H9 (cell line): ENCODE measurements at regions not wholly inside any gene's neighbourhood (a gene's known extent, or its start where the extent isn't known, plus 50 kb on each side); places are given as distances from the start of the nearest gene placed in this dataset.

ENCODE experiments used
- DNase-seq: peaks from one replicate; pipeline ENCODE4 v3.0.0-alpha.2; 2017
- H2AFZ ChIP-seq: one replicate; pipeline ENCODE4 v1.6.1; 2013; ENCODE audit warnings: mild to moderate bottlenecking, low read length, control low read depth, moderate library complexity
- H2AK5ac ChIP-seq: 2 replicates; pipeline ENCODE4 v1.6.1; 2013; ENCODE audit warnings: low read length, control low read depth, mixed read lengths; ENCODE audit not compliant: insufficient read length
- H2BK120ac ChIP-seq: one replicate; pipeline ENCODE4 v1.6.1; 2013; ENCODE audit warnings: low read depth, mild to moderate bottlenecking, low read length, control low read depth, inconsistent platforms; ENCODE audit not compliant: poor library complexity, severe bottlenecking
- H2BK12ac ChIP-seq: 2 replicates; pipeline ENCODE4 v1.6.1; 2013; ENCODE audit warnings: low read length, control low read depth, mixed read lengths, low read depth; ENCODE audit not compliant: insufficient read length
- H2BK15ac ChIP-seq: 2 replicates; pipeline ENCODE4 v1.6.1; 2013; ENCODE audit warnings: low read depth, low read length, control low read depth
- H2BK20ac ChIP-seq: one replicate; pipeline ENCODE4 v1.6.1; 2013; ENCODE audit warnings: low read depth, mild to moderate bottlenecking, low read length, control low read depth, inconsistent platforms; ENCODE audit not compliant: poor library complexity, severe bottlenecking
- H2BK5ac ChIP-seq: 2 replicates; pipeline ENCODE4 v1.6.1; 2013; ENCODE audit warnings: low read length, control low read depth, mixed read lengths; ENCODE audit not compliant: insufficient read length
- H3K14ac ChIP-seq: 2 replicates; pipeline ENCODE4 v1.6.1; 2013; ENCODE audit warnings: low read length, control low read depth; ENCODE audit not compliant: insufficient read depth
- H3K18ac ChIP-seq: 2 replicates; pipeline ENCODE4 v1.6.1; 2013; ENCODE audit warnings: low read depth, mild to moderate bottlenecking, mixed read lengths, low read length, control low read depth; ENCODE audit not compliant: insufficient read length
- H3K23ac ChIP-seq: 2 replicates; pipeline ENCODE4 v1.6.1; 2013; ENCODE audit warnings: low read length, control low read depth, mixed read lengths, low read depth; ENCODE audit not compliant: insufficient read length
- H3K23me2 ChIP-seq: 2 replicates; pipeline ENCODE4 v1.6.1; 2013; ENCODE audit warnings: low read depth, mild to moderate bottlenecking, mixed read lengths, low read length, control low read depth; ENCODE audit not compliant: insufficient read length, poor library complexity, severe bottlenecking
- H3K27ac ChIP-seq: 2 replicates; pipeline ENCODE4 v1.5.1; 2013; ENCODE audit warnings: low read length, control low read depth, mixed read lengths, low read depth; ENCODE audit not compliant: insufficient read length
- H3K27me3 ChIP-seq: 2 replicates; pipeline ENCODE4 v1.6.1; 2013; ENCODE audit warnings: low read length, control low read depth, inconsistent platforms; ENCODE audit not compliant: insufficient read depth
- H3K4ac ChIP-seq: 2 replicates; pipeline ENCODE4 v1.6.1; 2013; ENCODE audit warnings: low read depth, mild to moderate bottlenecking, control low read depth, inconsistent platforms, low read length, moderate library complexity
- H3K4me1 ChIP-seq: 2 replicates; pipeline ENCODE4 v1.6.1; 2013; ENCODE audit warnings: low read length, control low read depth, inconsistent platforms; ENCODE audit not compliant: insufficient read depth
- H3K4me2 ChIP-seq: 2 replicates; pipeline ENCODE4 v1.6.1; 2013; ENCODE audit warnings: low read length, control low read depth, mixed read lengths; ENCODE audit not compliant: insufficient read length, insufficient read depth
- H3K56ac ChIP-seq: 2 replicates; pipeline ENCODE4 v1.6.1; 2013; ENCODE audit warnings: low read depth, mild to moderate bottlenecking, mixed read lengths, low read length, control low read depth; ENCODE audit not compliant: insufficient read length
- H3K79me1 ChIP-seq: 2 replicates; pipeline ENCODE4 v1.6.1; 2013; ENCODE audit warnings: low read depth, mild to moderate bottlenecking, moderate library complexity, low read length, control low read depth, inconsistent platforms; ENCODE audit not compliant: insufficient read depth, poor library complexity, severe bottlenecking
- H3K79me2 ChIP-seq: 2 replicates; pipeline ENCODE4 v1.6.1; 2013; ENCODE audit warnings: low read length, control low read depth, inconsistent platforms; ENCODE audit not compliant: insufficient read depth
- H3K9ac ChIP-seq: 2 replicates; pipeline ENCODE4 v1.6.1; 2013; ENCODE audit warnings: low read length, control low read depth, mixed read lengths; ENCODE audit not compliant: insufficient read length; ENCODE audit errors: extremely low read depth
- H3K9me3 ChIP-seq: one replicate; pipeline ENCODE4 v1.6.1; 2013; ENCODE audit warnings: low read depth, low read length, inconsistent platforms; ENCODE audit not compliant: control insufficient read depth
- H3T11ph ChIP-seq: one replicate; pipeline ENCODE4 v1.6.1; 2013; ENCODE audit warnings: mild to moderate bottlenecking, low read length, control low read depth, inconsistent platforms
- H4K20me1 ChIP-seq: one replicate; pipeline ENCODE4 v1.6.1; 2013; ENCODE audit not compliant: control insufficient read depth, insufficient read length, insufficient read depth
- H4K5ac ChIP-seq: 2 replicates; pipeline ENCODE4 v1.6.1; 2013; ENCODE audit warnings: low read depth, mild to moderate bottlenecking, mixed read lengths, low read length, control low read depth; ENCODE audit not compliant: insufficient read length
- H4K8ac ChIP-seq: replicated peaks from 2 replicates; pipeline ENCODE4 v1.6.1; 2013; ENCODE audit warnings: low read length, control low read depth, mixed read lengths, low read depth; ENCODE audit not compliant: insufficient read length
- H4K91ac ChIP-seq: 2 replicates; pipeline ENCODE4 v1.6.1; 2013; ENCODE audit warnings: low read depth, mild to moderate bottlenecking, moderate library complexity, mixed read lengths, low read length, control low read depth; ENCODE audit not compliant: insufficient read length
- H3K27ac Mint-ChIP-seq, 3 experiments: 2 replicates in 2 of 3; 3 replicates in 1 of 3; pipeline ENCODE4 v1.8.0; 2020 to 2021; ENCODE audit warnings: mixed read lengths in 3 of 3, mild to moderate bottlenecking in 1 of 3, moderate library complexity in 1 of 3
- H3K27me3 Mint-ChIP-seq: 2 replicates; pipeline ENCODE4 v1.8.0; 2021; ENCODE audit warnings: low read depth, mild to moderate bottlenecking, moderate library complexity, mixed read lengths
- H3K36me3 Mint-ChIP-seq, 3 experiments: 2 replicates in 2 of 3; 3 replicates in 1 of 3; pipeline ENCODE4 v1.8.0; 2020 to 2021; ENCODE audit warnings: low read depth in 3 of 3, mixed read lengths in 3 of 3; ENCODE audit not compliant: insufficient read depth in 1 of 3
- H3K4me1 Mint-ChIP-seq, 2 experiments: 2 replicates each; pipeline ENCODE4 v1.8.0; 2020; ENCODE audit warnings: mixed read lengths in 2 of 2
- H3K4me3 Mint-ChIP-seq, 2 experiments: 2 replicates in 1 of 2; 3 replicates in 1 of 2; pipeline ENCODE4 v1.8.0; 2020 to 2021; ENCODE audit warnings: mild to moderate bottlenecking in 2 of 2, mixed read lengths in 2 of 2, moderate library complexity in 1 of 2
- H3K9me3 Mint-ChIP-seq, 2 experiments: 2 replicates in 1 of 2; 3 replicates in 1 of 2; pipeline ENCODE4 v1.8.0; 2020; ENCODE audit warnings: mild to moderate bottlenecking in 2 of 2, mixed read lengths in 2 of 2, moderate library complexity in 1 of 2
- CTCF ChIP-seq: fragments of 200-600 bp; sonication (generic); conservative IDR thresholded peaks from 3 replicates; pipeline ENCODE4 v1.8.0; 2021; ENCODE audit warnings: antibody characterized with exemption, mild to moderate bottlenecking

- no peak overlapping the region for H3K4me2 ChIP-seq
- H2BK15ac ChIP-seq, result no peak overlapping the region
- TF ChIP-seq CTCF, result no peak
- H3K56ac ChIP-seq, result no peak overlapping the region
- no peak overlapping the region for H3K9ac ChIP-seq
- H3K27ac Mint-ChIP-seq, result no peak overlapping the region
- H4K91ac ChIP-seq, result no peak overlapping the region
- no peak overlapping the region for H2BK12ac ChIP-seq
- no peaks in the 10 kb centered on the region for H3K27me3 ChIP-seq
- no peak overlapping the region for H2AFZ ChIP-seq
- H2AK5ac ChIP-seq, result no peak overlapping the region
- no peaks in the 10 kb centered on the region for H4K20me1 ChIP-seq
- H3K4me1 Mint-ChIP-seq, result peaks cover 6 to 7% of the 10 kb centered on the region in 2 experiments
- H3K18ac ChIP-seq, result no peak overlapping the region
- no peak overlapping the region for H3K4ac ChIP-seq
- H2BK120ac ChIP-seq, result no peak overlapping the region
- no peak overlapping the region for H3K27ac ChIP-seq
- no peaks in the 10 kb centered on the region for H3K9me3 ChIP-seq
- no peaks in the 10 kb centered on the region for H3K79me2 ChIP-seq
- H4K8ac ChIP-seq, result no peak overlapping the region
- H3K79me1 ChIP-seq, result no peaks in the 10 kb centered on the region
- peaks cover 15 to 26% (median 25%) of the 10 kb centered on the region in 3 experiments for H3K36me3 Mint-ChIP-seq
- no peak overlapping the region for H2BK5ac ChIP-seq
- no peak overlapping the region for H2BK20ac ChIP-seq
- no peak overlapping the region for H3T11ph ChIP-seq
- peaks cover 23 to 25% of the 10 kb centered on the region in 2 experiments for H3K9me3 Mint-ChIP-seq
- no peak overlapping the region for H3K14ac ChIP-seq
- H3K23ac ChIP-seq, result no peak overlapping the region
- no peak overlapping the region for H4K5ac ChIP-seq
- H3K4me1 ChIP-seq, result no peaks in the 10 kb centered on the region
- H3K27me3 Mint-ChIP-seq, result no peaks in the 10 kb centered on the region
- H3K23me2 ChIP-seq, result no peaks in the 10 kb centered on the region
- H3K4me3 Mint-ChIP-seq, result no peak overlapping the region
- DNase-seq, result no peak
These were observed 698.3 kb upstream of the FANCL start for GRCh38 chr2:58939388-58939787.
